Lung (tissue), 11 donors: ENCODE measurements at regions not wholly inside any gene's neighbourhood (a gene's known extent, or its start where the extent isn't known, plus 50 kb on each side); places are given as distances from the start of the nearest gene placed in this dataset.
A peak's percentile ranks its signal among the peaks of the same experiment; 100 is the strongest.
"Not testable (repeated sequence)": the region's sequence is repeated elsewhere in the genome, so short reads cannot be mapped to it uniquely, and the experiment has no call there.

Experiments
- ATAC-seq: fragments of 200-7000 bp; cut with Tn5 transposase; one replicate; pipeline ENCODE4 v1.9.1; 2020; ENCODE audit warnings: moderate number of reproducible peaks; ENCODE audit not compliant: insufficient read depth, low FRiP score
- DNase-seq, 3 donors: peaks; one replicate each; pipeline ENCODE4 v3.0.0-alpha.2; 2013 to 2017
- H3K27ac ChIP-seq, 2 donors: one replicate each; pipeline ENCODE4 v1.5.1; 2013; ENCODE audit warnings: mild to moderate bottlenecking in 2 of 2, moderate library complexity in 2 of 2, control low read depth in 1 of 2, inconsistent platforms in 1 of 2, low read depth in 1 of 2, low read length in 1 of 2
- H3K27me3 ChIP-seq, 3 donors: one replicate each; pipeline ENCODE4 v1.5.1; 2013; ENCODE audit warnings: low read length in 2 of 3; ENCODE audit not compliant: control insufficient read depth in 3 of 3, insufficient read depth in 3 of 3
- H3K36me3 ChIP-seq, 4 donors: one replicate each; pipeline ENCODE4 v1.5.1; 2013; ENCODE audit warnings: low read length in 4 of 4, mild to moderate bottlenecking in 1 of 4, moderate library complexity in 1 of 4; ENCODE audit not compliant: control insufficient read depth in 4 of 4, insufficient read depth in 4 of 4
- H3K4me1 ChIP-seq, 5 donors: one replicate each; pipeline ENCODE4 v1.5.1; 2013; ENCODE audit warnings: low read length in 5 of 5, mild to moderate bottlenecking in 2 of 5, moderate library complexity in 1 of 5; ENCODE audit not compliant: control insufficient read depth in 5 of 5, insufficient read depth in 5 of 5
- H3K4me3 ChIP-seq: one replicate; pipeline ENCODE4 v1.5.1; 2013; ENCODE audit warnings: mild to moderate bottlenecking, control low read depth, moderate library complexity
- H3K9ac ChIP-seq, 2 donors: one replicate each; pipeline ENCODE4 v1.5.1; 2013; ENCODE audit warnings: low read length in 2 of 2, control low read depth in 1 of 2; ENCODE audit not compliant: insufficient read depth in 1 of 2
- H3K9me3 ChIP-seq, 4 donors: one replicate each; pipeline ENCODE4 v1.5.1; 2013; ENCODE audit warnings: low read length in 3 of 4, mild to moderate bottlenecking in 1 of 4, moderate library complexity in 1 of 4; ENCODE audit not compliant: control insufficient read depth in 4 of 4, insufficient read depth in 3 of 4
- WGBS, 2 donors: extraction: QIAGEN DNeasy Blood & Tissue Kit; methylation state at CpG; one replicate each; pipeline ENCODE4 v1.1.7; 2013; 5-methylcytosine and 5-hydroxymethylcytosine counted together
- TF ChIP-seq, protein P1 (sequence below): IDR thresholded peaks from 2 replicates; pipeline ENCODE4 v1.5.1; 2012; ENCODE audit warnings: mild to moderate bottlenecking; ENCODE audit errors: control extremely low read depth, extremely low read depth
- donor health status: control.
- donor health status: control.
- donor health status: Bipolar disorder and iron deficiency.
- donor health status: healthy.
- donor health status: DM: yes; HTN: yes; CAD: no.

GRCh38 chr16:59634004-59634579 is 900.0 kb upstream of the GOT2 start:
- no peaks in the 10 kb centered on the region for H3K9me3 ChIP-seq
- peaks cover 0 to 3% (median 0%) of the 10 kb centered on the region in 5 donors for H3K4me1 ChIP-seq
- no peaks in the 10 kb centered on the region for H3K27me3 ChIP-seq
- DNase-seq (no peak), ATAC-seq (no peak)
- no peak overlapping the region for H3K4me3 ChIP-seq
- no peaks in the 10 kb centered on the region for H3K36me3 ChIP-seq
- H3K9ac ChIP-seq, result no peak overlapping the region
- no peak overlapping the region for H3K27ac ChIP-seq
- WGBS, 2 donors, result 61 to 72% methylated on average over 4 of the region's 4 CpGs
- TF ChIP-seq, protein P1, sequence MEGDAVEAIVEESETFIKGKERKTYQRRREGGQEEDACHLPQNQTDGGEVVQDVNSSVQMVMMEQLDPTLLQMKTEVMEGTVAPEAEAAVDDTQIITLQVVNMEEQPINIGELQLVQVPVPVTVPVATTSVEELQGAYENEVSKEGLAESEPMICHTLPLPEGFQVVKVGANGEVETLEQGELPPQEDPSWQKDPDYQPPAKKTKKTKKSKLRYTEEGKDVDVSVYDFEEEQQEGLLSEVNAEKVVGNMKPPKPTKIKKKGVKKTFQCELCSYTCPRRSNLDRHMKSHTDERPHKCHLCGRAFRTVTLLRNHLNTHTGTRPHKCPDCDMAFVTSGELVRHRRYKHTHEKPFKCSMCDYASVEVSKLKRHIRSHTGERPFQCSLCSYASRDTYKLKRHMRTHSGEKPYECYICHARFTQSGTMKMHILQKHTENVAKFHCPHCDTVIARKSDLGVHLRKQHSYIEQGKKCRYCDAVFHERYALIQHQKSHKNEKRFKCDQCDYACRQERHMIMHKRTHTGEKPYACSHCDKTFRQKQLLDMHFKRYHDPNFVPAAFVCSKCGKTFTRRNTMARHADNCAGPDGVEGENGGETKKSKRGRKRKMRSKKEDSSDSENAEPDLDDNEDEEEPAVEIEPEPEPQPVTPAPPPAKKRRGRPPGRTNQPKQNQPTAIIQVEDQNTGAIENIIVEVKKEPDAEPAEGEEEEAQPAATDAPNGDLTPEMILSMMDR, result no peak

- no peak overlapping the region for H3K27ac ChIP-seq
- no peak overlapping the region for H3K9ac ChIP-seq
- DNase-seq (no peak), ATAC-seq (no peak)
- no peaks in the 10 kb centered on the region for H3K27me3 ChIP-seq
- H3K4me1 ChIP-seq, result peaks cover 0 to 3% (median 0%) of the 10 kb centered on the region in 5 donors
- no peaks in the 10 kb centered on the region for H3K36me3 ChIP-seq
- no peak overlapping the region for H3K4me3 ChIP-seq
- no peaks in the 10 kb centered on the region for H3K9me3 ChIP-seq
- 52 to 61% methylated on average over 3 of the region's 3 CpGs for WGBS, 2 donors
- TF ChIP-seq, protein P1, result no peak
Observed at GRCh38 chr16:59632276-59632855, 898.2 kb upstream of the GOT2 start.

GRCh38 chr16:59624381-59624780 is 890.3 kb upstream of the GOT2 start:
- not testable (repeated sequence) for H3K9ac ChIP-seq, H3K4me1 ChIP-seq, ATAC-seq, H3K27me3 ChIP-seq, H3K9me3 ChIP-seq, H3K4me3 ChIP-seq, H3K27ac ChIP-seq, DNase-seq, H3K36me3 ChIP-seq
- WGBS, 2 donors, result 71 to 74% methylated on average over 2 of the region's 2 CpGs

- H3K27me3 ChIP-seq, result no peaks in the 10 kb centered on the region
- H3K4me1 ChIP-seq, result no peaks in the 10 kb centered on the region
- no peak overlapping the region for H3K4me3 ChIP-seq
- no peaks in the 10 kb centered on the region for H3K36me3 ChIP-seq
- TF ChIP-seq, protein P1, result no peak
- DNase-seq, result no peak
- WGBS, 2 donors, result 95 to 99% methylated on average over 2 of the region's 2 CpGs
- H3K9ac ChIP-seq, result no peak overlapping the region
- H3K27ac ChIP-seq, result no peak overlapping the region
- ATAC-seq, result no peak
- no peaks in the 10 kb centered on the region for H3K9me3 ChIP-seq
Observed at GRCh38 chr16:59614466-59615240, 880.5 kb upstream of the GOT2 start.

DNA sequence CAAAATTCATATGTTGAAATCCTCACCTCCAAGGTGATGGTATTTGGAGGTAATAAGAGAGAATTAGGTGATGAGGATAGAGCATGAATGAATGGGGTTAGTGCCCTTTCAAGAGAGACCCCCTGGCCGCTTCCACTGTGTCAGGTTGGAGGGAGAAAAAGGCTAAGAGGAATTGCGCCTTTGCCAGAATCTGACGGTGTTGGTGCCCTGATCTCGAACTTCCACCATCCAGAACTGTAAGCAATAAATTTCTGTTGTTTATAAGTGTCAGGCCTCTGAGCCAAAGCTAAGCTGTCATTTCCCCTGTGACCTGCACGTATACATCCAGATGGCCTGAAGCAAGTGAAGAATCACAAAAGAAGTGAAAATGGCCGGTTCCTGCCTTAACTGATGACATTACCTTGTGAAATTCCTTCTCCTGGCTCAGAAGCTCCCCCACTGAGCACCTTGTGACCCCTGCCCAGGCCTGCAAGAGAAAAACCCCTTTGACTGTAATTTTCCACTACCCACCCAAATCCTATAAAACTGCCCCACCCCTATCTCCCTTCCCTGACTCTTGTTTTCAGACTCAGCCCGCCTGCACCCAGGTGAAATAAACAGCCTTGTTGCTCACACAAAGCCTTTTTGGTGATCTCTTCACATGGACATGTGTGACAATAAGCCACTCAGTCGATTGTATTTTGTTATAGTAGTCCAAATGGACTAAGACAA is 878.9 kb upstream of the GOT2 start:
- H3K4me1 ChIP-seq, H3K36me3 ChIP-seq, H3K9ac ChIP-seq, H3K4me3 ChIP-seq, H3K9me3 ChIP-seq, H3K27me3 ChIP-seq, H3K27ac ChIP-seq, ATAC-seq: not testable (repeated sequence)
- 49 to 51% methylated on average over 8 of the region's 8 CpGs for WGBS, 2 donors
- peak in 2 of 3 donors; percentile 13 to 31 for DNase-seq
